H1 (cell line): ENCODE measurements at regions not wholly inside any gene's neighbourhood (a gene's known extent, or its start where the extent isn't known, plus 50 kb on each side); places are given as distances from the start of the nearest gene placed in this dataset.

Source experiments
- CHD2 ChIP-seq: IDR thresholded peaks from 2 replicates; pipeline ENCODE4 v1.6.1; 2012; ENCODE audit warnings: low read length, improper control_type of control experiment
- GTF2F1 ChIP-seq: IDR thresholded peaks from 2 replicates; pipeline ENCODE4 v1.6.1; 2012; ENCODE audit warnings: low read depth, low read length, improper control_type of control experiment, borderline replicate concordance
- KDM1A ChIP-seq: fragments of 200-600, 300-600 bp; sonication (generic); IDR thresholded peaks from 2 replicates; pipeline ENCODE4 v1.7.1; 2016; ENCODE audit warnings: mild to moderate bottlenecking, low read length, borderline replicate concordance

GRCh38 chr5:86926033-86926432, 308.3 kb downstream of the COX7C start (continued):
- TF ChIP-seq CHD2 = no peak
- TF ChIP-seq GTF2F1 = no peak
- TF ChIP-seq KDM1A = no peak
